NCI-H1092 (cell line): ENCODE measurements at regions not wholly inside any gene's neighbourhood (a gene's known extent, or its start where the extent isn't known, plus 50 kb on each side); places are given as distances from the start of the nearest gene placed in this dataset.

Experiments used
- DNase-seq: peaks from one replicate; lab custom pipeline; 2025; lab: John Stamatoyannopoulos, UW

GRCh38 chr18:45526114-45526841 is 89.0 kb upstream of the SLC14A2 start:
- DNase-seq = peak; percentile 37

- DNase-seq = no peak
These were observed 87.4 kb upstream of the SLC14A2 start for GRCh38 chr18:45527891-45528290.

GRCh38 chr18:45528712-45529336 is 86.5 kb upstream of the SLC14A2 start:
- no peak for DNase-seq

GRCh38 chr18:45538444-45538843 is 76.8 kb upstream of the SLC14A2 start:
- no peak for DNase-seq

GRCh38 chr18:45539491-45539891 is 75.8 kb upstream of the SLC14A2 start:
- no peak for DNase-seq

GRCh38 chr18:45540125-45540524 is 75.2 kb upstream of the SLC14A2 start:
- DNase-seq = no peak

- no peak for DNase-seq
These were observed 73.9 kb upstream of the SLC14A2 start for GRCh38 chr18:45541421-45541820.

GRCh38 chr18:45542043-45542442 is 73.2 kb upstream of the SLC14A2 start:
- DNase-seq = no peak

GRCh38 chr18:45547910-45548309 is 67.4 kb upstream of the SLC14A2 start:
- DNase-seq = no peak

GRCh38 chr18:45548614-45549013 is 66.7 kb upstream of the SLC14A2 start:
- DNase-seq = no peak

GRCh38 chr18:45549290-45549689 is 66.0 kb upstream of the SLC14A2 start:
- no peak for DNase-seq

- DNase-seq = no peak
These were observed 64.0 kb upstream of the SLC14A2 start for GRCh38 chr18:45551142-45551815.

- no peak for DNase-seq
These were observed 61.4 kb upstream of the SLC14A2 start for GRCh38 chr18:45553723-45554388.

- no peak for DNase-seq
These were observed 60.9 kb upstream of the SLC14A2 start for GRCh38 chr18:45554389-45554737.

- DNase-seq = no peak
These were observed 59.1 kb upstream of the SLC14A2 start for GRCh38 chr18:45556222-45556621.

- no peak for DNase-seq
These were observed 58.0 kb upstream of the SLC14A2 start for GRCh38 chr18:45557287-45557686.

GRCh38 chr18:45557779-45558178 is 57.5 kb upstream of the SLC14A2 start:
- DNase-seq = no peak

- DNase-seq = no peak
These were observed 56.0 kb upstream of the SLC14A2 start for GRCh38 chr18:45559258-45559657.

GRCh38 chr18:45560870-45561269 is 54.4 kb upstream of the SLC14A2 start:
- no peak for DNase-seq

- DNase-seq = no peak
These were observed 52.5 kb upstream of the SLC14A2 start for GRCh38 chr18:45562567-45563479.

- DNase-seq = no peak
These were observed 49.9 kb upstream of the SLC14A2 start for GRCh38 chr18:45565280-45565970.
